ENCODE measurements at regions not wholly inside any gene's neighbourhood (a gene's known extent, or its start where the extent isn't known, plus 50 kb on each side); places are given as distances from the start of the nearest gene placed in this dataset.
A peak's percentile ranks its signal among the peaks of the same experiment; 100 is the strongest.

- no peak overlapping the region for H3K4me3 ChIP-seq (ENCODE audit: low read depth, low read length)
- no peak for TF ChIP-seq CTCF (IDR thresholded peaks at IDR 0.05; ENCODE audit: low read depth, low read length)
Measured at GRCh38 chr6:166713434-166714186, 86.6 kb upstream of the RPS6KA2 start.

DNA sequence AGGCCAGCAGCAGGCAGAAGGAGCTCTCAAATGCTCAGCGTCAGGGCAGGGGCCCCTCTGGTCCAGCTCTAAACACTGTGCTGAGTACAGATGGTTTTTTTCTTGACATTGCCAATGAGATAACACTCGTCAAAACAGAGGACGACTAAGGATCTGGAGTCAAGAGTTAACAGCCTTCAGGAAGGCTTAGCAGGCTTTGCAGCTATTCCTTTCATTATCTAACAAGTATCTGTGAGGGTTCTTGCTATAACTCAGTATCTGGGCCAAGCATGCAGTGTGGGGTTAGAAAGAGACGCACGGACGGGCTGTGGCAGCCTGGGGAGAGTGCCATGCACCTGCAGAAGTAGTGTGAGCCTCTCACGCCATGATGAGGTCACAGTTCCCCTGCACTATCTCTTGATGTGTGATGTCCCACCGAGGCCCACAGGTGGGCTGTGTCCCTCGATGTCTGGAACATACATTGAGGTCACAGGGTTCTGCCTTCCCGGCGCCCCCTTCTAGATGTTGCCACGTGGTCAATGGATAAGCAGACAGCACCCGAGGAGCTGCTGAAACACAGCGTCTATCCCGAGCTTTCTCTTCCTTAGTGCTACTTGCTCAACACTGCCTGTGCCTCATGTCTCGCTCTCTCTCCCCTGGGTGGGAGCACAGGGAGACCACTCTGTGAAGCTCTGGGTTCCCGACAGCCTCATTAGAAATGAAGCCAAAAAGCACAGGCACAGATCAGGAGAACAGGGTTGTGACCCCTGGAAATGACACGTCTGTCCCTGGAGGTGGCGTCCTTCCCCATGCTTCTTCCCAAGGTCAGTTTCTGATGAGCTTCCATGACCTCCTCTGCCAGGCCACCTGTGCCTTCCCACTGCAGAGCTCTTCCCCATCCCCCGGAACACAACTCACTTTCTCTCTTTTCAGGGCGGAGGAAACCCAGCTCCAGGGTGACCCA lies 85.5 kb upstream of the RPS6KA2 start:
- TF ChIP-seq CTCF (IDR thresholded peaks at IDR 0.05; ENCODE audit: low read depth, low read length): no peak
- no peak overlapping the region for H3K4me3 ChIP-seq (ENCODE audit: low read depth, low read length)

- no peak for TF ChIP-seq CTCF (IDR thresholded peaks at IDR 0.05; ENCODE audit: low read depth, low read length)
- H3K4me3 ChIP-seq (ENCODE audit: low read depth, low read length): no peak overlapping the region
Measured at GRCh38 chr6:166710084-166710483, 83.0 kb upstream of the RPS6KA2 start.

DNA sequence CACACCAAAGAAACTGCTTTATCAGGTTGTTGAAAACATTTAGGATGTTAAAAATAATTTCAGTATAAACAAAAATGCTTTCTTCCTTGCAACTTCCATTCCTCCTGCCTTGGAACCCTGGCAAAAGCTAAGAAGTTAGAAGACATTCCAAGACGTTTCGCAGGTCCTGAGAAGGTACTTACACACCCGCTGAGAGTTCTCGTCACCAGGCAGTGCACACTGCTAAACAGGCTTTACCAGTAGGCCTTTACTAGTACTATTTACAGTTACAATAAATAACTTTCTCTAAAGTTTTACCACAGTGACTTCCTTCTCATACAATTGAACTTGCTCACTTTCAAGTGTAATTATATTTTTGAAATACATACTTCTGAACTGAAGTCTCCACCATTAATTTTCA lies 81.4 kb upstream of the RPS6KA2 start:
- H3K4me3 ChIP-seq (ENCODE audit: low read depth, low read length): no peak overlapping the region
- TF ChIP-seq CTCF (IDR thresholded peaks at IDR 0.05; ENCODE audit: low read depth, low read length): no peak

- H3K4me3 ChIP-seq (ENCODE audit: low read depth, low read length): no peak overlapping the region
- TF ChIP-seq CTCF (IDR thresholded peaks at IDR 0.05; ENCODE audit: low read depth, low read length): 0 out of 2 replicates have a peak, but pooled peaks have one; percentile 29
Measured at GRCh38 chr6:166707045-166707444, 80.0 kb upstream of the RPS6KA2 start.

DNA sequence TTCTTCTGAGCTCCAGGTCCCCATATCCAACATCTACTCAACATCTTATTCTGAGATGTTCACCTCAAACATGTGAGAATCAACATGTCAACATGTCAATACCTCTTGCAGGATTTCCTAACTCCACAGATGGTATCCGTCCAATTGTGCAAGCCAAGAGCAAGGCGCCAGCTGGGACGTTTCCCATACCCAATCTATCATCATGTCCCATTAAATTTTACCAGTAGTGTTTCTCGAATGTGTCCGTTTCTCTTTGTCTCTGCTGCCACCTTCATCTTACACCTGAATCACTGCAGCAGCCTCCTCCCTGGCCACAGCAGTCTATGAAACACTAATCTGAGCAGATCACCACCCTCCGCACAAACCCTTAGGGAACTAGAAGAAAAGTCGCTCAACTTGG lies 78.0 kb upstream of the RPS6KA2 start:
- H3K4me3 ChIP-seq (ENCODE audit: low read depth, low read length): no peak overlapping the region
- no peak for TF ChIP-seq CTCF (IDR thresholded peaks at IDR 0.05; ENCODE audit: low read depth, low read length)

GRCh38 chr6:166704171-166704570 lies 77.1 kb upstream of the RPS6KA2 start:
- TF ChIP-seq CTCF (IDR thresholded peaks at IDR 0.05; ENCODE audit: low read depth, low read length): no peak
- H3K4me3 ChIP-seq (ENCODE audit: low read depth, low read length): no peak overlapping the region
